VCaP (cell line): ENCODE measurements at regions not wholly inside any gene's neighbourhood (a gene's known extent, or its start where the extent isn't known, plus 50 kb on each side); places are given as distances from the start of the nearest gene placed in this dataset.

Source experiments
- H3K27ac ChIP-seq: fragments of 450-650 bp; 2 replicates; pipeline ENCODE4 v1.5.1; 2017
- CTCF ChIP-seq: fragments of 450-650 bp; conservative IDR thresholded peaks from 2 replicates; pipeline ENCODE4 v1.5.1; 2017; ENCODE audit warnings: mild to moderate bottlenecking, moderate library complexity

- TF ChIP-seq CTCF, result no peak
Measured at GRCh38 chr21:27515676-27516075, 548.8 kb upstream of the ADAMTS5 start.

DNA sequence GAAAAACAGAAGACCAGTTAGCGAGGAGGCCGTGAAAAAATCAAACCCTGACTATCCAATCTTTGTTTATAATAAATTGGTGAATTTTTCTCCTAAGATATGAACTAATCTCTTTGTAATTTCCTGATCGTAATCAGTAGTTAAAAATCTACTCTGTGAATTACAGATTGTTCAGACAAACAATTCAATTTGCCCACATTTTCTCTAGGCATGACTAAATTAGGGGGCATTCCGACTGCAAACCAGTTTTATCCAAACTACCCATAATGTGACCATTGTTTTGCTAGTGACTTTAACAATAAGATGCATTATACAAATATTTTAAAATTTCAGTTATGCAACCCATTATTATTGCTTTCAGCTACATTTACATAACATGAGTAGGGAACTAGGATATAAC lies 546.9 kb upstream of the ADAMTS5 start:
- no peak overlapping the region for H3K27ac ChIP-seq
- no peak for TF ChIP-seq CTCF

More at GRCh38 chr21:27515676-27516075, 548.8 kb upstream of the ADAMTS5 start:
- H3K27ac ChIP-seq, result no peak overlapping the region

GRCh38 chr21:27513016-27513415 lies 546.1 kb upstream of the ADAMTS5 start:
- no peak for TF ChIP-seq CTCF

GRCh38 chr21:27511233-27511632 lies 544.3 kb upstream of the ADAMTS5 start:
- no peak for TF ChIP-seq CTCF
- no peak overlapping the region for H3K27ac ChIP-seq

More at GRCh38 chr21:27513016-27513415, 546.1 kb upstream of the ADAMTS5 start:
- no peak overlapping the region for H3K27ac ChIP-seq

DNA sequence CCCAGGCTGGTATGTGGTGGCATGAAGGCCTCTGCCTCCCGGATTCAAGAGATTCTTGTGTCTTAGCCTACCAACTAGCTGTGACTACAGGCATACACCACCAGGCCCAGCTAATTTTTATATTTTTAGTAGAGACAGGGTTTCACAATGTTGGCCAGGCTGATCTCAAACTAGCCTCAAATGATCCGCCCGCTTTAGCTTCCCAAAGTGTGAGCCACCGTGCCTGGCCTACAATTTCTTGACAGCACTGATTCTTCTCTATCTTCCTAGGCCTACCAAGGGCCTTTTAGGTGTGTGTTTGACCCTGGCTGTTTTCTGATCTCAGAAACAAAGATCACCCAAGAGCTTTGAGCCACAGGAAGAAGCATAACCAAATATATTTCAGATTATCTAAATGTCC lies 540.8 kb upstream of the ADAMTS5 start:
- TF ChIP-seq CTCF, result no peak

GRCh38 chr21:27505516-27505915 lies 538.6 kb upstream of the ADAMTS5 start:
- TF ChIP-seq CTCF, result no peak
- H3K27ac ChIP-seq, result no peak overlapping the region

More for the DNA sequence above, 540.8 kb upstream of the ADAMTS5 start:
- no peak overlapping the region for H3K27ac ChIP-seq

- no peak for TF ChIP-seq CTCF
- no peak overlapping the region for H3K27ac ChIP-seq
Measured at GRCh38 chr21:27502801-27503200, 535.9 kb upstream of the ADAMTS5 start.

DNA sequence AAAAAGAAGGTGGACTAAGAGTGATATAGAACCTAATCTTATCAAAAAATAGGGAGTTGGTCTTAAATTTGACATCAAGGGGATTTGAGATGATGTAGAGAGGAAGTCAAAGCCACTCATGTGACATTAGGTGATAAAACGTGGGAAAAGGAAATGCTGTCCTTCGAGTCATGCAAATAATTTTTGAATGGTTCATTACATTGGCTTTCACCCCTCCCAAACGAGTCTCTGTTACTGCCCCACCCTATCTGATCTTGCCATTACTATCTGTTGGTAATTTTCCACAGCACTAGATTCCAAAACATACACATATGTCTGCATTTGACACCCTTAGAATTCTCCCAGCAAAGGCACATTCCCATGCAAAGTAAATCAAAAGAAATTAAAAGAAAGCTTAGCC lies 531.1 kb upstream of the ADAMTS5 start:
- no peak overlapping the region for H3K27ac ChIP-seq
- TF ChIP-seq CTCF, result no peak
